ENCODE measurements at regions not wholly inside any gene's neighbourhood (a gene's known extent, or its start where the extent isn't known, plus 50 kb on each side); places are given as distances from the start of the nearest gene placed in this dataset.
"Not testable (repeated sequence)": the region's sequence is repeated elsewhere in the genome, so short reads cannot be mapped to it uniquely, and the experiment has no call there.

DNA sequence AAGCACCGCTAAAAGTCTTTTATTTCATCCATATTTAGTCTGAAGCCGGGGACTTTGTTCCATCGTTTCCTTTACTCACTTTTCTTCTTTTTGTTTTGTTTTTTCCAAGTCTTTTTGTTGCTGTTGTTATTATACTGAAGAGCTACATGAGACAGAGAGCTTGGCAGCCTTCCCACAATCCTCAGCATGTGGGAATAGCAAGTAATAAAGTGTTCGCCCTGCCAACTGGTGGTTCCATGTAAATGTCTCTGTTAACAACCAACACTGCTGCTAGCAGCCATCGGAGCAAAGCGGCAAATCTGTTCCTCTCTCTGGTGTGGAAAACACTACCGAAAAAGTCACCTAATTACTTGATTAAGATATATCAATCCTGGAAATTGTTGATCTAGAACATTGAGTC lies 437.8 kb upstream of the ID4 start:
- Histone ChIP-seq H3K27ac (ENCODE audit: low read depth, low read length) (no peak overlapping the region), H3K9me3 (ENCODE audit: control insufficient read depth in 1 of 2, low read length in 2 of 2) (peaks cover 2 to 7% of the 10 kb centered on the region in 2 donors), H3K36me3 (ENCODE audit: control insufficient read depth in 1 of 2, insufficient read depth in 2 of 2, low read length in 2 of 2) (no peaks in the 10 kb centered on the region), H3K4me3 (ENCODE audit: low read depth in 1 of 2, low read length in 2 of 2) (no peak overlapping the region), H3K27me3 (ENCODE audit: control insufficient read depth in 1 of 2, insufficient read depth in 2 of 2, low read length in 2 of 2) (no peaks in the 10 kb centered on the region), H3K9ac (ENCODE audit: low read depth in 1 of 2, low read length in 2 of 2) (no peak overlapping the region), H3K4me1 (ENCODE audit: control insufficient read depth in 1 of 2, insufficient read depth in 2 of 2, low read length in 2 of 2) (no peaks in the 10 kb centered on the region)

- not testable (repeated sequence) for H3K4me1 ChIP-seq (ENCODE audit: control insufficient read depth in 1 of 2, insufficient read depth in 2 of 2, low read length in 2 of 2); H3K4me3 ChIP-seq (ENCODE audit: low read depth in 1 of 2, low read length in 2 of 2); H3K36me3 ChIP-seq (ENCODE audit: control insufficient read depth in 1 of 2, insufficient read depth in 2 of 2, low read length in 2 of 2); H3K27ac ChIP-seq (ENCODE audit: low read depth, low read length); H3K9ac ChIP-seq (ENCODE audit: low read depth in 1 of 2, low read length in 2 of 2); H3K27me3 ChIP-seq (ENCODE audit: control insufficient read depth in 1 of 2, insufficient read depth in 2 of 2, low read length in 2 of 2)
- H3K9me3 ChIP-seq (ENCODE audit: control insufficient read depth in 1 of 2, low read length in 2 of 2) = peaks cover 10 to 13% of the 10 kb centered on the region in 2 donors
Observed at GRCh38 chr6:19404884-19405283, 432.3 kb upstream of the ID4 start.

GRCh38 chr6:19408331-19408730 lies 428.8 kb upstream of the ID4 start:
- no peaks in the 10 kb centered on the region for H3K27me3 ChIP-seq (ENCODE audit: control insufficient read depth in 1 of 2, insufficient read depth in 2 of 2, low read length in 2 of 2)
- no peaks in the 10 kb centered on the region for H3K4me1 ChIP-seq (ENCODE audit: control insufficient read depth in 1 of 2, insufficient read depth in 2 of 2, low read length in 2 of 2)
- H3K36me3 ChIP-seq (ENCODE audit: control insufficient read depth in 1 of 2, insufficient read depth in 2 of 2, low read length in 2 of 2) = no peaks in the 10 kb centered on the region
- H3K4me3 ChIP-seq (ENCODE audit: low read depth in 1 of 2, low read length in 2 of 2) = no peak overlapping the region
- H3K9me3 ChIP-seq (ENCODE audit: control insufficient read depth in 1 of 2, low read length in 2 of 2) = peaks cover 6 to 13% of the 10 kb centered on the region in 2 donors
- H3K9ac ChIP-seq (ENCODE audit: low read depth in 1 of 2, low read length in 2 of 2) = no peak overlapping the region
- no peak overlapping the region for H3K27ac ChIP-seq (ENCODE audit: low read depth, low read length)

- Histone ChIP-seq H3K27ac (ENCODE audit: low read depth, low read length) (no peak overlapping the region), H3K9me3 (ENCODE audit: control insufficient read depth in 1 of 2, low read length in 2 of 2) (peaks cover 3 to 5% of the 10 kb centered on the region in 2 donors), H3K4me3 (ENCODE audit: low read depth in 1 of 2, low read length in 2 of 2) (no peak overlapping the region), H3K36me3 (ENCODE audit: control insufficient read depth in 1 of 2, insufficient read depth in 2 of 2, low read length in 2 of 2) (no peaks in the 10 kb centered on the region), H3K4me1 (ENCODE audit: control insufficient read depth in 1 of 2, insufficient read depth in 2 of 2, low read length in 2 of 2) (no peaks in the 10 kb centered on the region), H3K27me3 (ENCODE audit: control insufficient read depth in 1 of 2, insufficient read depth in 2 of 2, low read length in 2 of 2) (no peaks in the 10 kb centered on the region), H3K9ac (ENCODE audit: low read depth in 1 of 2, low read length in 2 of 2) (no peak overlapping the region)
Observed at GRCh38 chr6:19410481-19410880, 426.7 kb upstream of the ID4 start.

DNA sequence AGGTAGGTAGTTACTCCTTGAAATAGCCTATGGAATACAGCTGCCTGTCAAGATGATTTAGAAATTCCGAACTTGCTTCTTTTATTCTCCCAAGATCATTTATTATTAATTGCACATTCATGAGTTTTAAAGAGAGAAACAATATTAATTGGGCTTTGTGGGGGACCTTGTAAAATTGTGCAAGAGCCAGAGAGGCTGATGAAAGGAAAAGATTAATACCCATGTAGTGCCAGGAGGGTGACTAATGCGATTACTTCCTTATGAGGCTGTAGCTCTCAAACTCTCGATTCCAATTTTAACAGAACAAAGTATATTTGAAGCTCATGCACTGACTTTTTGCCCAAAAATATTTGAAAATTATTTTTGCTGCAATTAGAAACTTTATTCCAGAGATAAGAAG lies 423.8 kb upstream of the ID4 start:
- no peak overlapping the region for H3K27ac ChIP-seq (ENCODE audit: low read depth, low read length)
- no peaks in the 10 kb centered on the region for H3K36me3 ChIP-seq (ENCODE audit: control insufficient read depth in 1 of 2, insufficient read depth in 2 of 2, low read length in 2 of 2)
- no peaks in the 10 kb centered on the region for H3K27me3 ChIP-seq (ENCODE audit: control insufficient read depth in 1 of 2, insufficient read depth in 2 of 2, low read length in 2 of 2)
- no peak overlapping the region for H3K9ac ChIP-seq (ENCODE audit: low read depth in 1 of 2, low read length in 2 of 2)
- peaks cover 0 to 4% of the 10 kb centered on the region in 2 donors for H3K9me3 ChIP-seq (ENCODE audit: control insufficient read depth in 1 of 2, low read length in 2 of 2)
- H3K4me1 ChIP-seq (ENCODE audit: control insufficient read depth in 1 of 2, insufficient read depth in 2 of 2, low read length in 2 of 2) = no peaks in the 10 kb centered on the region
- H3K4me3 ChIP-seq (ENCODE audit: low read depth in 1 of 2, low read length in 2 of 2) = no peak overlapping the region

DNA sequence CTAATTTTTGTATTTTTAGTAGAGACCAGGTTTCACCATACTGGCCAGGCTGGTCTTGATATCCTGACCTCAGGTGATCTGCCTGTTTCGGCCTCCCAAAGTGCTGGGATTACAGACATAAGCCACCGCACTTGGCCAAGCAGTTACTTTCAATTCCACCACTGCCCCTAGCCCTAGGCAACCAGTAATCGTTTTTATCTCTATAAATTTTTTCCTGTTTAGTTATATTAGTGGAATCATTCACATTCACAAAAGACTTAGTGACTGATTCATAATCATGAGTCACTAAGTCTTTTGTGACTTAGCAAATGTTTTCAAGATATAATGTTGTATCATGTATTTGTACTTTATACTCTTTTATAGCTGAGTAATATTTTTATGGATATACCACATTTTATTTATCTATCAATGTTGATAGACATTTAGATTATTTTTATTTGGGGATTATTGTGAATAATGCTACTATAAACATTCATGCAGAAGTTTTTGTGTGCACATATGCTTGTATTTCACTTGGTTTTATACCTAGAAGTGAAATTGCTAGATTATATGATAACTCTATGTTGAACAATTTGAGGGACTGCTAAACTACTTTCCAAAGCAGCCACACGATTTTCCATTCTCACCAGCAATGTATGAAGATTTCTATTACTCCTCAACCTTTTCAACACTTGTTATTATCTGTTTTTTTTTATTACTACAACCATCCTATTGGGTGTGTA lies 421.4 kb upstream of the ID4 start:
- H3K4me1 ChIP-seq (ENCODE audit: control insufficient read depth in 1 of 2, insufficient read depth in 2 of 2, low read length in 2 of 2) = no peaks in the 10 kb centered on the region
- H3K4me3 ChIP-seq (ENCODE audit: low read depth in 1 of 2, low read length in 2 of 2) = no peak overlapping the region
- H3K27ac ChIP-seq (ENCODE audit: low read depth, low read length) = no peak overlapping the region
- no peaks in the 10 kb centered on the region for H3K36me3 ChIP-seq (ENCODE audit: control insufficient read depth in 1 of 2, insufficient read depth in 2 of 2, low read length in 2 of 2)
- no peaks in the 10 kb centered on the region for H3K27me3 ChIP-seq (ENCODE audit: control insufficient read depth in 1 of 2, insufficient read depth in 2 of 2, low read length in 2 of 2)
- no peak overlapping the region for H3K9ac ChIP-seq (ENCODE audit: low read depth in 1 of 2, low read length in 2 of 2)
- H3K9me3 ChIP-seq (ENCODE audit: control insufficient read depth in 1 of 2, low read length in 2 of 2) = peaks cover 0 to 4% of the 10 kb centered on the region in 2 donors

- H3K9ac ChIP-seq (ENCODE audit: low read depth in 1 of 2, low read length in 2 of 2) = no peak overlapping the region
- H3K9me3 ChIP-seq (ENCODE audit: control insufficient read depth in 1 of 2, low read length in 2 of 2) = peaks cover 0 to 4% of the 10 kb centered on the region in 2 donors
- H3K4me3 ChIP-seq (ENCODE audit: low read depth in 1 of 2, low read length in 2 of 2) = no peak overlapping the region
- no peaks in the 10 kb centered on the region for H3K36me3 ChIP-seq (ENCODE audit: control insufficient read depth in 1 of 2, insufficient read depth in 2 of 2, low read length in 2 of 2)
- no peak overlapping the region for H3K27ac ChIP-seq (ENCODE audit: low read depth, low read length)
- no peaks in the 10 kb centered on the region for H3K4me1 ChIP-seq (ENCODE audit: control insufficient read depth in 1 of 2, insufficient read depth in 2 of 2, low read length in 2 of 2)
- H3K27me3 ChIP-seq (ENCODE audit: control insufficient read depth in 1 of 2, insufficient read depth in 2 of 2, low read length in 2 of 2) = no peaks in the 10 kb centered on the region
Observed at GRCh38 chr6:19416811-19417210, 420.4 kb upstream of the ID4 start.

DNA sequence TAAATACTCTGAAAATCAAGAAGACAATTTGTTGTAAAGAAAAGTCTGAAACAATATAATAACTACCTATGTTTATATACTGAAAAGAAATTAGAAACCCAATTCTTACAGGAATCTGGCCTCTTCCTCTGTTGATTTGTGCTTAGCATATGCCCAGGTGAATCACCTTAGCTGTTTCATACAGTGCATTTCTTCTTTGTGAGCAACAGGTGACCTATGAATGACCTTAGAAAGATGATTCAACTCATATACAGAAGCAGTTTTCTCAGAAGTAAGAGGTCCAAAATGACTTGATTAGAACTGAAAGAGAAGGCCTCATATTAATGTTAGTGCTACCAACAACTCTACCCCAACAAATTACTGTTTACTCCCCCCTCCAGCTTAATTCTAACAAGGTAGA lies 419.5 kb upstream of the ID4 start:
- H3K9ac ChIP-seq (ENCODE audit: low read depth in 1 of 2, low read length in 2 of 2) = no peak overlapping the region
- H3K9me3 ChIP-seq (ENCODE audit: control insufficient read depth in 1 of 2, low read length in 2 of 2) = peaks cover 0 to 4% of the 10 kb centered on the region in 2 donors
- no peaks in the 10 kb centered on the region for H3K27me3 ChIP-seq (ENCODE audit: control insufficient read depth in 1 of 2, insufficient read depth in 2 of 2, low read length in 2 of 2)
- H3K36me3 ChIP-seq (ENCODE audit: control insufficient read depth in 1 of 2, insufficient read depth in 2 of 2, low read length in 2 of 2) = no peaks in the 10 kb centered on the region
- H3K27ac ChIP-seq (ENCODE audit: low read depth, low read length) = no peak overlapping the region
- H3K4me1 ChIP-seq (ENCODE audit: control insufficient read depth in 1 of 2, insufficient read depth in 2 of 2, low read length in 2 of 2) = no peaks in the 10 kb centered on the region
- H3K4me3 ChIP-seq (ENCODE audit: low read depth in 1 of 2, low read length in 2 of 2) = no peak overlapping the region

- H3K4me1 ChIP-seq (ENCODE audit: control insufficient read depth in 1 of 2, insufficient read depth in 2 of 2, low read length in 2 of 2) = no peaks in the 10 kb centered on the region
- no peaks in the 10 kb centered on the region for H3K36me3 ChIP-seq (ENCODE audit: control insufficient read depth in 1 of 2, insufficient read depth in 2 of 2, low read length in 2 of 2)
- H3K4me3 ChIP-seq (ENCODE audit: low read depth in 1 of 2, low read length in 2 of 2) = no peak overlapping the region
- no peak overlapping the region for H3K9ac ChIP-seq (ENCODE audit: low read depth in 1 of 2, low read length in 2 of 2)
- no peak overlapping the region for H3K27ac ChIP-seq (ENCODE audit: low read depth, low read length)
- H3K27me3 ChIP-seq (ENCODE audit: control insufficient read depth in 1 of 2, insufficient read depth in 2 of 2, low read length in 2 of 2) = no peaks in the 10 kb centered on the region
- H3K9me3 ChIP-seq (ENCODE audit: control insufficient read depth in 1 of 2, low read length in 2 of 2) = no peaks in the 10 kb centered on the region
Observed at GRCh38 chr6:19424853-19425252, 412.3 kb upstream of the ID4 start.

- Histone ChIP-seq H3K27me3 (ENCODE audit: control insufficient read depth in 1 of 2, insufficient read depth in 2 of 2, low read length in 2 of 2) (no peaks in the 10 kb centered on the region), H3K4me3 (ENCODE audit: low read depth in 1 of 2, low read length in 2 of 2) (no peak overlapping the region), H3K4me1 (ENCODE audit: control insufficient read depth in 1 of 2, insufficient read depth in 2 of 2, low read length in 2 of 2) (no peaks in the 10 kb centered on the region), H3K27ac (ENCODE audit: low read depth, low read length) (no peak overlapping the region), H3K9me3 (ENCODE audit: control insufficient read depth in 1 of 2, low read length in 2 of 2) (no peaks in the 10 kb centered on the region), H3K9ac (ENCODE audit: low read depth in 1 of 2, low read length in 2 of 2) (no peak overlapping the region), H3K36me3 (ENCODE audit: control insufficient read depth in 1 of 2, insufficient read depth in 2 of 2, low read length in 2 of 2) (no peaks in the 10 kb centered on the region)
Observed at GRCh38 chr6:19427548-19427947, 409.6 kb upstream of the ID4 start.
